Smooth muscle cell (in vitro differentiated cells): ENCODE measurements at regions not wholly inside any gene's neighbourhood (a gene's known extent, or its start where the extent isn't known, plus 50 kb on each side); places are given as distances from the start of the nearest gene placed in this dataset.

Experiments
- DNase-seq: peaks from one replicate; lab custom pipeline; 2025; ENCODE audit not compliant: unreplicated experiment; lab: John Stamatoyannopoulos, UW
- H2AFZ ChIP-seq: fragments of 200-600 bp; sonication (generic); 2 replicates; pipeline ENCODE4 v1.6.0; 2016; ENCODE audit warnings: antibody characterized with exemption, low read depth, mild to moderate bottlenecking
- H3F3A ChIP-seq: fragments of 200-600 bp; sonication (generic); 2 replicates; pipeline ENCODE4 v1.6.0; 2017; ENCODE audit warnings: antibody characterized with exemption, low read depth
- H3K27ac ChIP-seq: fragments of 200-600 bp; sonication (generic); 2 replicates; pipeline ENCODE4 v1.5.1; 2016; ENCODE audit warnings: low read depth, mild to moderate bottlenecking
- H3K27me3 ChIP-seq: fragments of 200-600 bp; sonication (generic); 2 replicates; pipeline ENCODE4 v1.6.1; 2016; ENCODE audit warnings: low read depth, mild to moderate bottlenecking
- H3K36me3 ChIP-seq: fragments of 200-600 bp; sonication (generic); 2 replicates; pipeline ENCODE4 v1.5.1; 2016; ENCODE audit warnings: low read depth
- H3K4me1 ChIP-seq: fragments of 200-600 bp; sonication (generic); 2 replicates; pipeline ENCODE4 v1.5.1; 2016; ENCODE audit warnings: low read depth
- H3K4me2 ChIP-seq: fragments of 200-600 bp; sonication (generic); 2 replicates; pipeline ENCODE4 v1.6.0; 2016; ENCODE audit warnings: mild to moderate bottlenecking
- H3K4me3 ChIP-seq: fragments of 200-600 bp; sonication (generic); 2 replicates; pipeline ENCODE4 v1.5.1; 2016; ENCODE audit warnings: mild to moderate bottlenecking
- H3K79me2 ChIP-seq: fragments of 200-600 bp; sonication (generic); 2 replicates; pipeline ENCODE4 v1.6.0; 2016; ENCODE audit warnings: low read depth, mild to moderate bottlenecking
- H3K9ac ChIP-seq: fragments of 200-600 bp; sonication (generic); 2 replicates; pipeline ENCODE4 v1.6.0; 2016; ENCODE audit warnings: low read depth
- H3K9me3 ChIP-seq: fragments of 200-600 bp; sonication (generic); replicated peaks from 2 replicates; pipeline ENCODE4 v1.5.1; 2016; ENCODE audit warnings: low read depth
- H4K20me1 ChIP-seq: fragments of 200-600 bp; sonication (generic); 2 replicates; pipeline ENCODE4 v1.6.0; 2016; ENCODE audit warnings: low read depth
- WGBS: methylation state at CpG from one replicate; pipeline ENCODE4 v1.1.7; 2016; ENCODE audit warnings: low lambda C conversion rate; 5-methylcytosine and 5-hydroxymethylcytosine counted together
- TF ChIP-seq, protein P1 (sequence below): fragments of 200-600 bp; sonication (generic); IDR thresholded peaks from 2 replicates; pipeline ENCODE4 v1.5.1; 2017; ENCODE audit warnings: borderline replicate concordance, mild to moderate bottlenecking, antibody characterized with exemption; ENCODE audit not compliant: insufficient read depth, poor library complexity, severe bottlenecking

DNA sequence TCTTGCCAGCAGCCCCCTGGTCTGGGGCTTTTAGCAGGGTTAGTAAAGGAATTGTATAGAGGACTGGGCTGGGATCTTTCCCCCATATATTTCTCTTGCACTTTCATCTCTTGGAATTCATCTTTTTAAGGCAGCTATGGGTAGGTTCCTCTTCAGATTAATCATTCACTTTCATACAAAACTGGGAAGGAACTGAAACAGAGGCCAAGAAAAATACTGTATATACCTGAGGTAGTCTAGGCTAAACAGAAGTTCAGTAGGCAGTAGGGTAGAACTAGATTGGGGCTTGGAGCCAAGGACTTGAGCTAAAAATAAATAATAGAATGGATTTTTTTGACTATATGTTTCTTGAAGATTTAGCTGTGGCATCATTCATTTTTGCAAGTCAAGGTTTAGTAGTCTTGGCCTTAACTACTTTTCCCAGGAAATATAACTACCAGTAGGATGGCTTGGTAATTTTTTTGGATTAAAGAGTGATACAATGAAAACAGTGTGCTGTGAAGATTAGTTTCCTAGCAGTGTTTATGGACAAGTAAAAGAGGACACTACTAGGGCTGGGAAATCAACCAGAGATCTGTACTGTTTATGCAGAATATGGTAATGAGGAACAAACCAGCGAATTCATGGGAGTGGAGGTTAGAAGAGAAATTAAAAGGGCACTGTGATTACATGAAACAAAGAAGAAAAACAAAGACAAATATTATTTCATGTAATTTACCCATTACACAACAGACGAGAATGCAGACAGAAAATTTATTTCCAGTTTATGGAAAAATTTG, 50.9 kb upstream of the PTGS2 start:
- WGBS: 79% methylated on average over 2 of the region's 2 CpGs
- H3K9ac ChIP-seq: no peak overlapping the region
- TF ChIP-seq, protein P1, sequence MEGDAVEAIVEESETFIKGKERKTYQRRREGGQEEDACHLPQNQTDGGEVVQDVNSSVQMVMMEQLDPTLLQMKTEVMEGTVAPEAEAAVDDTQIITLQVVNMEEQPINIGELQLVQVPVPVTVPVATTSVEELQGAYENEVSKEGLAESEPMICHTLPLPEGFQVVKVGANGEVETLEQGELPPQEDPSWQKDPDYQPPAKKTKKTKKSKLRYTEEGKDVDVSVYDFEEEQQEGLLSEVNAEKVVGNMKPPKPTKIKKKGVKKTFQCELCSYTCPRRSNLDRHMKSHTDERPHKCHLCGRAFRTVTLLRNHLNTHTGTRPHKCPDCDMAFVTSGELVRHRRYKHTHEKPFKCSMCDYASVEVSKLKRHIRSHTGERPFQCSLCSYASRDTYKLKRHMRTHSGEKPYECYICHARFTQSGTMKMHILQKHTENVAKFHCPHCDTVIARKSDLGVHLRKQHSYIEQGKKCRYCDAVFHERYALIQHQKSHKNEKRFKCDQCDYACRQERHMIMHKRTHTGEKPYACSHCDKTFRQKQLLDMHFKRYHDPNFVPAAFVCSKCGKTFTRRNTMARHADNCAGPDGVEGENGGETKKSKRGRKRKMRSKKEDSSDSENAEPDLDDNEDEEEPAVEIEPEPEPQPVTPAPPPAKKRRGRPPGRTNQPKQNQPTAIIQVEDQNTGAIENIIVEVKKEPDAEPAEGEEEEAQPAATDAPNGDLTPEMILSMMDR: no peak
- H3K4me3 ChIP-seq: no peak overlapping the region
- no peak overlapping the region for H2AFZ ChIP-seq
- H3K27me3 ChIP-seq: no peaks in the 10 kb centered on the region
- DNase-seq: no peak
- no peaks in the 10 kb centered on the region for H3K4me1 ChIP-seq
- H3F3A ChIP-seq: no peaks in the 10 kb centered on the region
- no peaks in the 10 kb centered on the region for H3K9me3 ChIP-seq
- H4K20me1 ChIP-seq: no peaks in the 10 kb centered on the region
- no peak overlapping the region for H3K4me2 ChIP-seq
- no peaks in the 10 kb centered on the region for H3K79me2 ChIP-seq
- H3K27ac ChIP-seq: no peak overlapping the region
- no peaks in the 10 kb centered on the region for H3K36me3 ChIP-seq
